GM23338 (cell line): ENCODE measurements at regions not wholly inside any gene's neighbourhood (a gene's known extent, or its start where the extent isn't known, plus 50 kb on each side); places are given as distances from the start of the nearest gene placed in this dataset.

ENCODE experiments used
- ATAC-seq: fragments of 200-7000 bp; cut with Tn5 transposase; 3 replicates; pipeline ENCODE4 v1.9.1; 2020
- DNase-seq: peaks from one replicate; pipeline ENCODE4 v3.0.0-alpha.2; 2015; ENCODE audit warnings: low spot score
- H2AFZ ChIP-seq: fragments of 200-600 bp; sonication (generic); 2 replicates; pipeline ENCODE4 v1.8.0; 2016; ENCODE audit warnings: antibody characterized with exemption, mild to moderate bottlenecking, moderate library complexity
- H3F3A ChIP-seq: fragments of 200-600 bp; sonication (generic); replicated peaks from 2 replicates; pipeline ENCODE4 v1.8.0; 2017; ENCODE audit warnings: antibody characterized with exemption, mixed run types, low read depth
- H3K27ac ChIP-seq: fragments of 200-600 bp; sonication (generic); 2 replicates; pipeline ENCODE4 v1.6.1; 2016; ENCODE audit warnings: low read depth
- H3K27me3 ChIP-seq: fragments of 200-600 bp; sonication (generic); 2 replicates; pipeline ENCODE4 v1.8.0; 2016; ENCODE audit warnings: mild to moderate bottlenecking, mixed run types, moderate library complexity; ENCODE audit not compliant: insufficient read depth
- H3K36me3 ChIP-seq: fragments of 200-600 bp; sonication (generic); 2 replicates; pipeline ENCODE4 v1.8.0; 2016; ENCODE audit warnings: mild to moderate bottlenecking; ENCODE audit not compliant: insufficient read depth
- H3K4me1 ChIP-seq: fragments of 200-600 bp; sonication (generic); 2 replicates; pipeline ENCODE4 v1.8.0; 2016; ENCODE audit warnings: mild to moderate bottlenecking, moderate library complexity; ENCODE audit not compliant: insufficient read depth
- H3K4me2 ChIP-seq: fragments of 200-600 bp; sonication (generic); 2 replicates; pipeline ENCODE4 v1.7.1; 2017; ENCODE audit warnings: mixed run types
- H3K4me3 ChIP-seq: fragments of 200-600 bp; sonication (generic); 2 replicates; pipeline ENCODE4 v1.6.1; 2016; ENCODE audit warnings: mixed run types
- H3K79me2 ChIP-seq: fragments of 200-600 bp; sonication (generic); replicated peaks from 2 replicates; pipeline ENCODE4 v1.8.0; 2017; ENCODE audit warnings: mild to moderate bottlenecking; ENCODE audit not compliant: insufficient read depth
- H3K9me2 ChIP-seq: fragments of 200-600 bp; sonication (generic); 2 replicates; pipeline ENCODE4 v1.8.0; 2017; ENCODE audit not compliant: insufficient read depth
- H4K20me1 ChIP-seq: fragments of 200-600 bp; sonication (generic); replicated peaks from 2 replicates; pipeline ENCODE4 v1.8.0; 2017; ENCODE audit warnings: mild to moderate bottlenecking; ENCODE audit not compliant: insufficient read depth
- H3K27ac Mint-ChIP-seq: 2 replicates; pipeline ENCODE4 v1.8.0; 2020; ENCODE audit warnings: inconsistent platforms, mild to moderate bottlenecking, moderate library complexity, mixed read lengths
- H3K27me3 Mint-ChIP-seq: 3 replicates; pipeline ENCODE4 v1.8.0; 2022; ENCODE audit warnings: low read depth, mild to moderate bottlenecking, moderate library complexity, mixed read lengths, inconsistent platforms; ENCODE audit not compliant: insufficient read depth, poor library complexity
- H3K36me3 Mint-ChIP-seq: 3 replicates; pipeline ENCODE4 v1.8.0; 2021; ENCODE audit warnings: low read depth, mild to moderate bottlenecking, inconsistent platforms, moderate library complexity, mixed read lengths
- H3K4me1 Mint-ChIP-seq: 3 replicates; pipeline ENCODE4 v1.8.0; 2020; ENCODE audit warnings: mild to moderate bottlenecking, inconsistent platforms, mixed read lengths
- H3K4me3 Mint-ChIP-seq: 3 replicates; pipeline ENCODE4 v1.8.0; 2021; ENCODE audit warnings: moderate library complexity, mild to moderate bottlenecking, inconsistent platforms, mixed read lengths
- H3K9me3 Mint-ChIP-seq: 3 replicates; pipeline ENCODE4 v1.8.0; 2020; ENCODE audit warnings: moderate library complexity, mild to moderate bottlenecking, inconsistent platforms, mixed read lengths
- CREB1 ChIP-seq: fragments of 250-450 bp; sonication (Bioruptor Pico); IDR thresholded peaks from 2 replicates; pipeline ENCODE4 v1.5.0; 2020; ENCODE audit warnings: low read depth, mild to moderate bottlenecking, moderate library complexity
- ETS1 ChIP-seq: IDR thresholded peaks from 2 replicates; pipeline ENCODE4 v1.6.1; 2016; ENCODE audit warnings: antibody characterized with exemption
- EZH2 ChIP-seq: fragments of 200-600 bp; sonication (generic); IDR thresholded peaks from one replicate; pipeline ENCODE4 v1.8.0; 2017; ENCODE audit warnings: antibody characterized with exemption, mild to moderate bottlenecking, low read depth; ENCODE audit not compliant: unreplicated experiment
- EZH2phosphoT487 ChIP-seq: fragments of 200-600 bp; sonication (generic); IDR thresholded peaks from one replicate; pipeline ENCODE4 v1.8.1; 2018; ENCODE audit warnings: antibody characterized with exemption; ENCODE audit not compliant: unreplicated experiment
- JUNB ChIP-seq: IDR thresholded peaks from one replicate; pipeline ENCODE4 v1.6.1; 2016; ENCODE audit warnings: antibody characterized with exemption; ENCODE audit not compliant: unreplicated experiment
- POLR2AphosphoS5 ChIP-seq: IDR thresholded peaks from 2 replicates; pipeline ENCODE4 v1.6.1; 2016; ENCODE audit warnings: antibody characterized with exemption, low read depth
- REST ChIP-seq: IDR thresholded peaks from one replicate; pipeline ENCODE4 v1.6.1; 2018; ENCODE audit warnings: antibody characterized with exemption; ENCODE audit not compliant: unreplicated experiment
- STAT1 ChIP-seq: IDR thresholded peaks from one replicate; pipeline ENCODE4 v1.6.1; 2016; ENCODE audit warnings: antibody characterized with exemption; ENCODE audit not compliant: unreplicated experiment
- ZNF114 ChIP-seq: fragments of 250-450 bp; sonication (Bioruptor Pico); IDR thresholded peaks from 2 replicates; pipeline ENCODE4 v1.5.0; 2020; ENCODE audit warnings: mild to moderate bottlenecking, moderate library complexity
- ZNF331 ChIP-seq: fragments of 250-450 bp; sonication (Bioruptor Pico); IDR thresholded peaks from 2 replicates; pipeline ENCODE4 v1.5.0; 2020; ENCODE audit warnings: low read depth, mild to moderate bottlenecking, moderate library complexity
- ZNF462 ChIP-seq: fragments of 250-450 bp; sonication (Bioruptor Pico); IDR thresholded peaks from 2 replicates; pipeline ENCODE4 v1.5.0; 2020; ENCODE audit warnings: mild to moderate bottlenecking, moderate library complexity

GRCh38 chr1:29629401-29629800, 393.1 kb downstream of the PTPRU start:
- H3K4me3 ChIP-seq: no peak overlapping the region
- Mint-ChIP-seq H3K4me1 (no peaks in the 10 kb centered on the region), H3K27ac (no peak overlapping the region), H3K9me3 (no peaks in the 10 kb centered on the region; the same call in 2 of the 3 replicates), H3K36me3 (no peaks in the 10 kb centered on the region), H3K4me3 (no peak overlapping the region), H3K27me3 (peaks cover 6% of the 10 kb centered on the region)
- no peak overlapping the region for H3K27ac ChIP-seq
- H4K20me1 ChIP-seq: no peaks in the 10 kb centered on the region
- TF ChIP-seq CREB1 (no peak), ZNF462 (CRISPR knock-in tag) (no peak), ZNF114 (CRISPR knock-in tag) (no peak), STAT1 (no peak), ETS1 (no peak), EZH2 (no peak), EZH2phosphoT487 (no peak), POLR2AphosphoS5 (no peak), ZNF331 (no peak), REST (no peak), JUNB (no peak)
- no peaks in the 10 kb centered on the region for H3K4me1 ChIP-seq
- H3K27me3 ChIP-seq: no peaks in the 10 kb centered on the region
- H3F3A ChIP-seq: no peaks in the 10 kb centered on the region
- DNase-seq (no peak), ATAC-seq (no peak)
- no peaks in the 10 kb centered on the region for H3K79me2 ChIP-seq
- H2AFZ ChIP-seq: no peak overlapping the region
- H3K4me2 ChIP-seq: no peak overlapping the region
- no peaks in the 10 kb centered on the region for H3K36me3 ChIP-seq
- peaks cover 3% of the 10 kb centered on the region; the same call in 1 of the 2 replicates for H3K9me2 ChIP-seq
